ENCODE measurements at regions not wholly inside any gene's neighbourhood (a gene's known extent, or its start where the extent isn't known, plus 50 kb on each side); places are given as distances from the start of the nearest gene placed in this dataset.

GRCh38 chr10:130341356-130341755, 205.2 kb downstream of the GLRX3 start:
- Histone ChIP-seq H3K4me2 (no peak overlapping the region), H3K27me3 (ENCODE audit: insufficient read depth, low read depth) (no peaks in the 10 kb centered on the region), H3K9ac (no peak overlapping the region), H2AFZ (ENCODE audit: low read depth) (no peak overlapping the region), H3K79me2 (ENCODE audit: insufficient read depth, low read depth) (no peaks in the 10 kb centered on the region), H3K4me3 (IDR thresholded peaks at IDR 0.05; ENCODE audit: insufficient read depth, low read depth, low read length) (no peak overlapping the region), H4K20me1 (ENCODE audit: insufficient read depth) (no peaks in the 10 kb centered on the region), H3K36me3 (ENCODE audit: insufficient read depth) (no peaks in the 10 kb centered on the region), H3K27ac (no peak overlapping the region), H3K4me1 (ENCODE audit: low read depth, poor library complexity, severe bottlenecking) (no peaks in the 10 kb centered on the region)
- 0 out of 2 replicates have a peak, but pooled peaks have one; percentile 29 for TF ChIP-seq CTCF (conservative IDR thresholded peaks at IDR 0.05; ENCODE audit: low read depth, low read length)

GRCh38 chr10:130345728-130346127, 209.5 kb downstream of the GLRX3 start:
- Histone ChIP-seq H3K27me3 (ENCODE audit: insufficient read depth, low read depth) (no peaks in the 10 kb centered on the region), H3K27ac (no peak overlapping the region), H3K4me2 (no peak overlapping the region), H4K20me1 (ENCODE audit: insufficient read depth) (no peaks in the 10 kb centered on the region), H3K9ac (no peak overlapping the region), H3K36me3 (ENCODE audit: insufficient read depth) (no peaks in the 10 kb centered on the region), H3K4me1 (ENCODE audit: low read depth, poor library complexity, severe bottlenecking) (no peaks in the 10 kb centered on the region), H3K4me3 (IDR thresholded peaks at IDR 0.05; ENCODE audit: insufficient read depth, low read depth, low read length) (no peak overlapping the region), H2AFZ (ENCODE audit: low read depth) (no peak overlapping the region), H3K79me2 (ENCODE audit: insufficient read depth, low read depth) (no peaks in the 10 kb centered on the region)
- TF ChIP-seq CTCF (conservative IDR thresholded peaks at IDR 0.05; ENCODE audit: low read depth, low read length) = no peak

DNA sequence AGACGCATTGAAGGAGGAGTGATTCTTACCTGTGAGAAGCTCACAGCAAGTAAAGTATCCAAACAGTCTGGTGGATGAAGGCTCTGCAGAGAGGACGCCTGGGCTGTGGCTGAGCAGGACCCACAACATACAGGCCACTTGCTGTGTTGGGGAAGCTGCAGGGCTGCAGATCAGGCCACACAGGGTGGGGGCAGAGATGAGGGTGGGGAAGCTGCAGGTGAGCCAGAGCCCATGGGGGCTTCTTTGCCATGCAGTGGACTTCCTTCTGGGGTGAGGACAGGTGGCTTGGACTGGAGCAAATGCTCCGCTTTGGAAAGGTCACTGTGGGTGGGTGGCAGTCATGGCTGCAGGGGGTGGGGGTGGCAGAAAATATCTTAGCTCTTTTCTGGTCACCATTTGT, 214.8 kb downstream of the GLRX3 start:
- no peaks in the 10 kb centered on the region for H3K79me2 ChIP-seq (ENCODE audit: insufficient read depth, low read depth)
- H4K20me1 ChIP-seq (ENCODE audit: insufficient read depth) = no peaks in the 10 kb centered on the region
- no peak for TF ChIP-seq CTCF (conservative IDR thresholded peaks at IDR 0.05; ENCODE audit: low read depth, low read length)
- no peak overlapping the region for H2AFZ ChIP-seq (ENCODE audit: low read depth)
- no peak overlapping the region for H3K27ac ChIP-seq
- no peaks in the 10 kb centered on the region for H3K4me1 ChIP-seq (ENCODE audit: low read depth, poor library complexity, severe bottlenecking)
- no peaks in the 10 kb centered on the region for H3K27me3 ChIP-seq (ENCODE audit: insufficient read depth, low read depth)
- H3K4me3 ChIP-seq (IDR thresholded peaks at IDR 0.05; ENCODE audit: insufficient read depth, low read depth, low read length) = no peak overlapping the region
- H3K4me2 ChIP-seq = no peak overlapping the region
- no peaks in the 10 kb centered on the region for H3K36me3 ChIP-seq (ENCODE audit: insufficient read depth)
- H3K9ac ChIP-seq = no peak overlapping the region

- no peak overlapping the region for H3K27ac ChIP-seq
- H3K36me3 ChIP-seq (ENCODE audit: insufficient read depth) = no peaks in the 10 kb centered on the region
- no peaks in the 10 kb centered on the region for H3K4me1 ChIP-seq (ENCODE audit: low read depth, poor library complexity, severe bottlenecking)
- H3K79me2 ChIP-seq (ENCODE audit: insufficient read depth, low read depth) = no peaks in the 10 kb centered on the region
- TF ChIP-seq CTCF (conservative IDR thresholded peaks at IDR 0.05; ENCODE audit: low read depth, low read length) = no peak
- H3K27me3 ChIP-seq (ENCODE audit: insufficient read depth, low read depth) = no peaks in the 10 kb centered on the region
- no peak overlapping the region for H3K4me3 ChIP-seq (IDR thresholded peaks at IDR 0.05; ENCODE audit: insufficient read depth, low read depth, low read length)
- H4K20me1 ChIP-seq (ENCODE audit: insufficient read depth) = no peaks in the 10 kb centered on the region
- no peak overlapping the region for H2AFZ ChIP-seq (ENCODE audit: low read depth)
- no peak overlapping the region for H3K4me2 ChIP-seq
- H3K9ac ChIP-seq = no peak overlapping the region
Measured at GRCh38 chr10:130351466-130352290, 215.5 kb downstream of the GLRX3 start.

All from KMS-11 (cell line).